ENCODE measurements at regions not wholly inside any gene's neighbourhood (a gene's known extent, or its start where the extent isn't known, plus 50 kb on each side); places are given as distances from the start of the nearest gene placed in this dataset.
"Not testable (repeated sequence)": the region's sequence is repeated elsewhere in the genome, so short reads cannot be mapped to it uniquely, and the experiment has no call there.

DNA sequence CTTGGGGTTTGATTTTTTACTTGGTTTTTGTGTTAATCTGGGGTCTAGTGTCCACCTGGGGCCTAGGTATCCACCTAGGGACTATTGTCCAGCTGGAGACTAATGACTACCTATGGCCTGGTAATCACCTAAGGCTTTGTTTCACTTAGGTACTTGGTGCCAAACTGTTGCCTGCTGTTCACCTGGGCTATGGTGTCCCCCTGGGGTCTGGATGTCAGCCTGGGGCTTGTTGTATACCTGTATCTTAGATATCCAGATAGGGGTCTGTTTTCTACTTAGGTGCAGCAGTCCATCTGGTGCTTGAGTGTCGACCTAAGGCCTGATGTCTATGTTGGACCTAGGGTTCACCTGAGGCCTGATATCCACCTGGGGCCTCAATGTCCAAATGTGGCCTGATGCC is 193.1 kb downstream of the POTEM start:
- H3K4ac ChIP-seq (replicated peaks; ENCODE audit: insufficient read length, low read depth, low read length); H3K27ac ChIP-seq (ENCODE audit: low read depth, low read length); H2BK120ac ChIP-seq (replicated peaks; ENCODE audit: low read depth, low read length); H3K27me3 ChIP-seq (replicated peaks in 1 of 4; ENCODE audit: control insufficient read depth in 3 of 4, extremely low read depth in 1 of 4, insufficient read depth in 3 of 4, low read length in 3 of 4); FAIRE-seq; H2AK5ac ChIP-seq (ENCODE audit: low read depth, low read length); H3K4me3 ChIP-seq (ENCODE audit: extremely low read depth in 1 of 4, insufficient read depth in 2 of 4, low read depth in 3 of 4, low read length in 4 of 4); POLR2A ChIA-PET (ENCODE audit: partially characterized antibody); H4K5ac ChIP-seq (ENCODE audit: insufficient read length, low read depth, low read length); H3K4me2 ChIP-seq (ENCODE audit: insufficient read depth in 1 of 2, low read depth in 2 of 2, low read length in 2 of 2); H3K56ac ChIP-seq (replicated peaks; ENCODE audit: insufficient read length, low read depth, low read length); H3K18ac ChIP-seq (ENCODE audit: extremely low read depth, low read length); H3K14ac ChIP-seq (ENCODE audit: insufficient read length); H3K23me2 ChIP-seq (ENCODE audit: low read depth, low read length); H3K23ac ChIP-seq (ENCODE audit: insufficient read length); H4K91ac ChIP-seq (replicated peaks; ENCODE audit: insufficient read length, low read length); DNase-seq (ENCODE audit: low read depth in 1 of 2, low spot score in 2 of 2); H2BK15ac ChIP-seq (ENCODE audit: low read length); CTCF ChIA-PET (ENCODE audit: partially characterized antibody); H2BK20ac ChIP-seq (ENCODE audit: low read length); H2BK5ac ChIP-seq (ENCODE audit: low read depth, low read length); H4K20me1 ChIP-seq (replicated peaks in 1 of 2; ENCODE audit: control insufficient read depth in 1 of 2, insufficient read depth in 2 of 2, low read length in 2 of 2); H3K36me3 ChIP-seq (ENCODE audit: control insufficient read depth in 2 of 4, insufficient read depth in 4 of 4, low read length in 3 of 4); H2BK12ac ChIP-seq (ENCODE audit: low read depth, low read length); H2AFZ ChIP-seq (ENCODE audit: low read length); H3K9ac ChIP-seq (replicated peaks in 1 of 4; ENCODE audit: extremely low read depth in 1 of 4, low read depth in 3 of 4, low read length in 3 of 4); H3K79me2 ChIP-seq (ENCODE audit: control insufficient read depth in 1 of 2, insufficient read depth in 2 of 2, low read length in 2 of 2); H3K4me1 ChIP-seq (replicated peaks in 1 of 4; ENCODE audit: control insufficient read depth in 3 of 4, insufficient read depth in 4 of 4, low read length in 3 of 4); H4K8ac ChIP-seq (ENCODE audit: extremely low read depth, insufficient read depth, low read length); H3K79me1 ChIP-seq (ENCODE audit: low read depth, low read length): not testable (repeated sequence)
- peaks cover 4 to 28% of the 10 kb centered on the region in 2 experiments; a peak in 3 of 4 replicates for H3K9me3 ChIP-seq (ENCODE audit: insufficient read depth in 2 of 2, low read depth in 1 of 2, low read length in 1 of 2)
- WGBS, 2 experiments (ENCODE audit: extremely low coverage in 1 of 2, insufficient coverage in 1 of 2, insufficient read length in 1 of 2, insufficient replicate concordance in 2 of 2, low coverage in 1 of 2, low lambda C conversion rate in 2 of 2, missing lambda C conversion rate in 1 of 2) = no CpG with 5 or more reads among the region's 1 CpG

DNA sequence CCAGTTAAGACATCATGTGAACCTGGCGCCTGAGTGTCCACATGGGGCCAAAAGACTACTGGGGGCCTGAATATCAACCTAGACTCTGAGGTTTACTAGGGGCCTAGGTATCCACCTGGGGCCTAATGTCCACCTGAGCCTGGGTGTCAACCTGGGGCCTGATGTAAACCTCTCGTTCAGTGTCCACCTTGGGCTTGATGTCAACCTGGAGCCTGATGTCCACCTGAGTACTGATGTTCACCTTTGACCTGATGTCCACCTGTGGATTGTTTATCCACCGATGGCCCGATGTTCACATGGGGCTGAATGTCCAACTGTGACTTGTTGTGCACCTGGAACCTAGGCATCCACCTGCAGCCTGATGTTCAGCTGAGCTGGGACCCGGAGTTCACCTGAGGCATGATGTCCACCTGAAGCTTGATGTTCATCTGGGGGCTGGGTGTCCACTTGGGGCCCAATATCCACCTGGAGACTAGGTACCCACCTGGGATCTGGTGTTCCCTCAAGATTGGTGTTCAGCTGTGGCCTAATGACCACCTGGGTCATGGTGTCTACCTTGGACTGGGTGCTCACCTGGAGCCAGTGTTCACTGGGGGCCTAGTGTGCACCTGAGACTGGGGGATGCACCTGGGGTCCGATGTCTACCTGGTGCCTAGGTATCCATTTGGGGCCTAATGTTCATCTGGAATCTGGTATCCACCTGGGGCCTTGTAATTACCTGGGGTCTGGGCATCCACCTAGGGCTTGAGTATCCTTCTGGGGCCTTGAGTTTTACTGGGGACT is 194.2 kb downstream of the POTEM start:
- H3K79me1 ChIP-seq (ENCODE audit: low read depth, low read length); H3K4me3 ChIP-seq (ENCODE audit: extremely low read depth in 1 of 4, insufficient read depth in 2 of 4, low read depth in 3 of 4, low read length in 4 of 4); POLR2A ChIA-PET (ENCODE audit: partially characterized antibody); H3K56ac ChIP-seq (replicated peaks; ENCODE audit: insufficient read length, low read depth, low read length); H3K79me2 ChIP-seq (ENCODE audit: control insufficient read depth in 1 of 2, insufficient read depth in 2 of 2, low read length in 2 of 2); H4K8ac ChIP-seq (ENCODE audit: extremely low read depth, insufficient read depth, low read length); H3K27me3 ChIP-seq (replicated peaks in 1 of 4; ENCODE audit: control insufficient read depth in 3 of 4, extremely low read depth in 1 of 4, insufficient read depth in 3 of 4, low read length in 3 of 4); H4K91ac ChIP-seq (replicated peaks; ENCODE audit: insufficient read length, low read length); H3K23ac ChIP-seq (ENCODE audit: insufficient read length); H3K4me1 ChIP-seq (replicated peaks in 1 of 4; ENCODE audit: control insufficient read depth in 3 of 4, insufficient read depth in 4 of 4, low read length in 3 of 4); H4K20me1 ChIP-seq (replicated peaks in 1 of 2; ENCODE audit: control insufficient read depth in 1 of 2, insufficient read depth in 2 of 2, low read length in 2 of 2); H4K5ac ChIP-seq (ENCODE audit: insufficient read length, low read depth, low read length); CTCF ChIA-PET (ENCODE audit: partially characterized antibody); H2BK20ac ChIP-seq (ENCODE audit: low read length); H3K23me2 ChIP-seq (ENCODE audit: low read depth, low read length); H3K14ac ChIP-seq (ENCODE audit: insufficient read length); FAIRE-seq; H3K27ac ChIP-seq (ENCODE audit: low read depth, low read length); H3K36me3 ChIP-seq (ENCODE audit: control insufficient read depth in 2 of 4, insufficient read depth in 4 of 4, low read length in 3 of 4); H2BK12ac ChIP-seq (ENCODE audit: low read depth, low read length); H2AK5ac ChIP-seq (ENCODE audit: low read depth, low read length); DNase-seq (ENCODE audit: low read depth in 1 of 2, low spot score in 2 of 2); H2BK5ac ChIP-seq (ENCODE audit: low read depth, low read length); H3K4me2 ChIP-seq (ENCODE audit: insufficient read depth in 1 of 2, low read depth in 2 of 2, low read length in 2 of 2); H3K4ac ChIP-seq (replicated peaks; ENCODE audit: insufficient read length, low read depth, low read length); H2AFZ ChIP-seq (ENCODE audit: low read length); H3K18ac ChIP-seq (ENCODE audit: extremely low read depth, low read length); H2BK120ac ChIP-seq (replicated peaks; ENCODE audit: low read depth, low read length); H2BK15ac ChIP-seq (ENCODE audit: low read length); H3K9ac ChIP-seq (replicated peaks in 1 of 4; ENCODE audit: extremely low read depth in 1 of 4, low read depth in 3 of 4, low read length in 3 of 4): not testable (repeated sequence)
- H3K9me3 ChIP-seq (ENCODE audit: insufficient read depth in 2 of 2, low read depth in 1 of 2, low read length in 1 of 2) = peaks cover 4 to 34% of the 10 kb centered on the region in 2 experiments; a peak in 3 of 4 replicates
- 85% methylated on average over 6 of the region's 6 CpGs; no CpG with 5 or more reads in 1 of the 2 experiments for WGBS, 2 experiments (ENCODE audit: extremely low coverage in 1 of 2, insufficient coverage in 1 of 2, insufficient read length in 1 of 2, insufficient replicate concordance in 2 of 2, low coverage in 1 of 2, low lambda C conversion rate in 2 of 2, missing lambda C conversion rate in 1 of 2)
